RWPE1 (cell line): ENCODE measurements at regions not wholly inside any gene's neighbourhood (a gene's known extent, or its start where the extent isn't known, plus 50 kb on each side); places are given as distances from the start of the nearest gene placed in this dataset.
A peak's percentile ranks its signal among the peaks of the same experiment; 100 is the strongest.

Source experiments
- CTCF ChIA-PET: fragments of 350-600 bp; sonication (Branson Sonifier 250); formaldehyde crosslinking; extraction: SDS; loops from one replicate; lab custom pipeline; 2021; lab: Yijun Ruan, JAX
- POLR2A ChIA-PET: fragments of 400-600 bp; formaldehyde crosslinking; extraction: SDS; loops from one replicate; lab custom pipeline; 2020; ENCODE audit warnings: antibody characterized with exemption; ENCODE audit not compliant: low non-redundant PET; lab: Yijun Ruan, JAX
- DNase-seq: peaks from one replicate; pipeline ENCODE4 v3.0.0; 2012; ENCODE audit warnings: low spot score
- H3K27ac ChIP-seq: fragments of 450-650 bp; 2 replicates; pipeline ENCODE4 v1.5.1; 2017
- CTCF ChIP-seq: fragments of 450-650 bp; conservative IDR thresholded peaks from 2 replicates; pipeline ENCODE4 v1.5.1; 2017; ENCODE audit warnings: low read depth, mild to moderate bottlenecking

DNA sequence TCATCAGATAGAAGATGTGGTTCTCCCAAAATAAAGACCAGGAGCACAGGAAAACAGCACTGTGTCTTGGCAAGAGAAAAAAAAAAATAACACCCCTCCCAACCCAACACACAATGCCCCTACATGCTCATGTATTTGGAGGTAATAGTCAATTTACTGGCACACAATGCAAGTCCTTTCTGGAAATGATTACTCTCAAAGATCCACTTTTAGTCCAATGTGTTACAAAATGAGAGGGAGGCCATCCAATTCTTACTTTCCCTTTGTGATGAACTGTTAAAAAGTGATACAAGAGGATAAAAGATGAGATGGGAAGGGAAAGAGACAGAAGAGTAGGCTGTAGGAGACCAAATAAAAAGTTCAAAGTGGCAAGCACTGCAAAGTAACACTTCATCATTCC, 180.3 kb upstream of the DKK2 start:
- DNase-seq: no peak
- no peak overlapping the region for H3K27ac ChIP-seq
- POLR2A ChIA-PET: no interaction called here
- no peak for TF ChIP-seq CTCF
- CTCF ChIA-PET: no interaction called here

DNA sequence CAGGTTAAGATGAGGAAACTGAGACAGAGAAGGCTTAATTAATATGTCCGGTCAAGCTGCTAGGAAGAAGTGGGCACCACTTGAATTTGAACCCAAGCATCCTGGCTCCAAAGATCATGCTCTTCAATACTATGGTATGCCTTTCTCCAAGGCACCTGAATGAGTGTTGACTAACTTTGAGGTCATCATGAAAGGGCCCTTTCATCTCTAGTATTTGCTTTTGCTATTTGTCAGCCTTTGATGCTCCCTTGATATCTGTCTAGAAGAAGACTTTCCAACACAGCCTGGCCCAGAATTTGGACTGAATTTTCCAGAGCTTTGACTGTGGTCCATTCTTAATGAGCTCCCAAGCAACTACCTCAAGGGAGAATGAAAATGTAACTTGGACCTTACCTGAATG, 179.1 kb upstream of the DKK2 start:
- DNase-seq: no peak
- POLR2A ChIA-PET: no interaction called here
- H3K27ac ChIP-seq: no peak overlapping the region
- no peak for TF ChIP-seq CTCF
- CTCF ChIA-PET: interaction anchor here (0.8 kb wide), 1 partner anchor 33 kb away, joined by 7 read pairs; no protein-coding TSS in a partner anchor

DNA sequence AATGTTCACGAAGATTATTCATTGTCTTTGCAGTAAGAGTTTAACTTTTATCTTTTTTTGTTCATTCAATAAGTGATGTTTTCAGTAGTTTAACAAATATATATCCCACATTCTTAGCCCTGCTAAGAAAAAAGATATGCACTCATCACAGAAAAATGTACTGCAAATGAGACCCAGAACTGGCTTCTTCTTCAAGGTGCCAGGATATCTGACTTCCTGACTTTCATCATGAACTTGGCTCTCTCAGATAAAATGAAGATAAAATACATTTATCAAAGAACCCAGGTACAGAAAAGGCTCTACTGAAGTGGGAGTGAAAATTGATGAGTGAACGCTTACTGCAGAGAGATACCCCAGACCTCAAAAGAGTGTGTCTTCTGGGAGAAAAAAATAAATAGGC, 177.8 kb upstream of the DKK2 start:
- POLR2A ChIA-PET: no interaction called here
- no peak for TF ChIP-seq CTCF
- CTCF ChIA-PET: no interaction called here
- no peak overlapping the region for H3K27ac ChIP-seq
- DNase-seq: no peak

DNA sequence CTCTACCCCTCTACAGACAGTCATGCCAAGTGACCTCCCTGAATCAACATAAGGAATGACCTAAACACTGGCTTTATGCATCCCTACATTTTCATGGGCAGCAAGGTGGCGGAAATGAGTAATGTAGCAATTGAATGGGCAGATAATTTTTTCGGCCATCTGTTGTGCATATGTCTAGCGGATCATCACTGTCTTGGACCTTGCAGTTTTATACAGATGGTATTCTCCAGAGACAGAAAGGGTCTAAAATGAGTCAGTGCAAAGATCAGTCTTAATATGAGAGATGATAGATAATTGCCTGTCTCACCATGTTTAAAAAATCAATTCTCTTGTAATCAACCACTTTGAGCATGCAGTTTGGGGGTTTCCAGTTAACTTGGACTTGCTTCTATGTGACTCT, 177.3 kb upstream of the DKK2 start:
- ChIA-PET POLR2A (no interaction called here), CTCF (no interaction called here)
- TF ChIP-seq CTCF: no peak
- H3K27ac ChIP-seq: no peak overlapping the region
- DNase-seq: no peak

DNA sequence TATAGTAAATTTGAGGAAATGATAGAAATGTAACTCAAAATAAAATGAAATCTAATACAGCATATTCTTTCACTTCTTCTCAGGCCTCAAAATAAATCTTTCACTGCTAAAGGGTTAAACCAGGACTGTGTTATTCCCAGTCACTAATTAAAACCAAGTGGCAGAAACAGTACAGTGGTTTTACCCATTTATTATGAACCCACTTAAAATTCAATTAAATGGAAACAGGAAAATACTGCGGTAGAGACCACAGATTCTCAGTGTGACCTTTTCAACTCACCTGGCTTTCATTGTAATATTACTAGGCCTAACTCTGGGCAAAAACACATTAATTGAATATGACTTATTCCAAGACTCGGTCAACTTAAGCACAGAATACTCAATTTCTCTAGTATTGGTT, 176.5 kb upstream of the DKK2 start:
- no peak for DNase-seq
- no peak for TF ChIP-seq CTCF
- ChIA-PET CTCF (no interaction called here), POLR2A (no interaction called here)
- no peak overlapping the region for H3K27ac ChIP-seq

- TF ChIP-seq CTCF: no peak
- no peak overlapping the region; the same call in 1 of the 2 replicates for H3K27ac ChIP-seq
- CTCF ChIA-PET: interaction anchor here (0.6 kb wide), 1 partner anchor 1508 kb away, joined by 4 read pairs; no protein-coding TSS in a partner anchor
- peak; percentile 35 for DNase-seq
- POLR2A ChIA-PET: no interaction called here
Observed at GRCh38 chr4:107210450-107211239, 174.5 kb upstream of the DKK2 start.
